Natural killer cell (primary cell): ENCODE measurements at regions not wholly inside any gene's neighbourhood (a gene's known extent, or its start where the extent isn't known, plus 50 kb on each side); places are given as distances from the start of the nearest gene placed in this dataset.
A peak's percentile ranks its signal among the peaks of the same experiment; 100 is the strongest.

ENCODE experiments used
- ATAC-seq, 3 donors: fragments of 150-1000 bp in 2 of 3; fragments of 200-7000 bp in 1 of 3; cut with Tn5 transposase; 1 replicate in 1 of 3; 2 replicates in 2 of 3; pipeline ENCODE4 v1.10.0; 2021; ENCODE audit warnings: mild to moderate bottlenecking in 2 of 3, moderate library complexity in 2 of 3
- DNase-seq, 2 donors: peaks; one replicate each; pipeline versions ENCODE4 v3.0.0 to v3.0.0-alpha.2; 2013 to 2021; ENCODE audit warnings: mixed read lengths in 1 of 2
- H3K27ac ChIP-seq: one replicate; pipeline ENCODE4 v1.5.1; 2013; ENCODE audit warnings: mild to moderate bottlenecking, low read length
- H3K27me3 ChIP-seq: one replicate; pipeline ENCODE4 v1.6.1; 2013; ENCODE audit warnings: low read length; ENCODE audit not compliant: control insufficient read depth, insufficient read depth
- H3K36me3 ChIP-seq: one replicate; pipeline ENCODE4 v1.6.1; 2013; ENCODE audit warnings: low read length; ENCODE audit not compliant: control insufficient read depth, insufficient read depth
- H3K4me1 ChIP-seq: one replicate; pipeline ENCODE4 v1.6.1; 2013; ENCODE audit warnings: low read length; ENCODE audit not compliant: control insufficient read depth, insufficient read depth
- H3K4me3 ChIP-seq: one replicate; pipeline ENCODE4 v1.5.1; 2013; ENCODE audit warnings: low read length
- H3K9me3 ChIP-seq: one replicate; pipeline ENCODE4 v1.6.1; 2013; ENCODE audit warnings: low read length; ENCODE audit not compliant: control insufficient read depth, insufficient read depth
- H3K27ac Mint-ChIP-seq, 2 donors: one replicate each; pipeline ENCODE4 v1.8.0; 2022; ENCODE audit warnings: mild to moderate bottlenecking in 2 of 2, mixed read lengths in 2 of 2, moderate library complexity in 1 of 2
- H3K27me3 Mint-ChIP-seq, 2 donors: one replicate each; pipeline ENCODE4 v1.8.0; 2022; ENCODE audit warnings: low read depth in 2 of 2, mixed read lengths in 2 of 2
- H3K36me3 Mint-ChIP-seq: one replicate; pipeline ENCODE4 v1.8.0; 2022; ENCODE audit warnings: mixed read lengths
- H3K4me1 Mint-ChIP-seq, 2 donors: one replicate each; pipeline ENCODE4 v1.8.0; 2022; ENCODE audit warnings: mixed read lengths in 2 of 2
- H3K4me3 Mint-ChIP-seq: one replicate; pipeline ENCODE4 v1.8.0; 2022; ENCODE audit warnings: mild to moderate bottlenecking, moderate library complexity, mixed read lengths
- H3K9me3 Mint-ChIP-seq, 2 donors: one replicate each; pipeline ENCODE4 v1.8.0; 2022; ENCODE audit warnings: mixed read lengths in 2 of 2
- WGBS: methylation state at CpG from one replicate; pipeline ENCODE4 v1.1.7; 2013; ENCODE audit warnings: missing lambda C conversion rate; ENCODE audit not compliant: insufficient coverage; 5-methylcytosine and 5-hydroxymethylcytosine counted together
- intact Hi-C: fragments of 100-400 bp; cut with micrococcal nuclease; formaldehyde crosslinking; loops from one replicate; pipeline ENCODE4 v1.14.2; 2022
- TF ChIP-seq, protein P1 (sequence below): fragments of 200-600 bp; IDR thresholded peaks from one replicate; pipeline ENCODE4 v1.8.0; 2022; ENCODE audit warnings: antibody characterized with exemption

- no peak for DNase-seq
- WGBS, result 94% methylated on average over 8 of the region's 8 CpGs
Observed at GRCh38 chr6:33925936-33926335, 122.1 kb upstream of the MLN start.

DNA sequence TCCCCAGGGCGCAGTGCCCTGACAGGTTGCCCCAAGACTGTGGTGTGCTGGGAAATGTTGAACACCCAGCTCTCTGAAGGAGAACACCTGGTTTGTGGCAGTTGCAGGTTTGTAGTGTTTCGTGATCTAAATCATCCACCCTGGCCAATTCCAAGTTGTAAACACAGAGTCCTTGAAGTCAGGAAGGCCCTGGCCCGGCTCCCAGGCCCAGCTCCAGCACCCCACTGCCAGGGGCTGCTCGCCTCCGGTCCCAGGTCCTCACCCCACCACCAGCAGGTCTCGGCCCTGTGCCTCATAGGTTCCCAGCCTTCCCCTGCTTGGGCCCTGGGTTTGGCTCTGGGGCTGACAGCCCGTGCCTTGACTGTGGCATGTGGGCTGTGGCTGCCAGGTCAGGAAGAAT lies 121.4 kb upstream of the MLN start:
- intact Hi-C loops, result no loop called here
- 91% methylated on average over 7 of the region's 7 CpGs for WGBS
- peaks cover 8% of the 10 kb centered on the region for H3K4me1 ChIP-seq
- no peak for ATAC-seq
- H3K9me3 Mint-ChIP-seq, result no peaks in the 10 kb centered on the region
- no peaks in the 10 kb centered on the region for H3K9me3 ChIP-seq
- no peak overlapping the region for H3K4me3 ChIP-seq
- H3K27ac ChIP-seq, result no peak overlapping the region
- no peaks in the 10 kb centered on the region for H3K36me3 ChIP-seq
- H3K27me3 ChIP-seq, result peaks cover 4% of the 10 kb centered on the region
- no peak for DNase-seq
- H3K27me3 Mint-ChIP-seq, result peaks cover 18 to 20% of the 10 kb centered on the region in 2 donors
- H3K36me3 Mint-ChIP-seq, result no peaks in the 10 kb centered on the region
- H3K4me1 Mint-ChIP-seq, result peaks cover 0 to 19% of the 10 kb centered on the region in 2 donors
- H3K4me3 Mint-ChIP-seq, result no peak overlapping the region
- H3K27ac Mint-ChIP-seq, result no peak overlapping the region
- TF ChIP-seq, protein P1, sequence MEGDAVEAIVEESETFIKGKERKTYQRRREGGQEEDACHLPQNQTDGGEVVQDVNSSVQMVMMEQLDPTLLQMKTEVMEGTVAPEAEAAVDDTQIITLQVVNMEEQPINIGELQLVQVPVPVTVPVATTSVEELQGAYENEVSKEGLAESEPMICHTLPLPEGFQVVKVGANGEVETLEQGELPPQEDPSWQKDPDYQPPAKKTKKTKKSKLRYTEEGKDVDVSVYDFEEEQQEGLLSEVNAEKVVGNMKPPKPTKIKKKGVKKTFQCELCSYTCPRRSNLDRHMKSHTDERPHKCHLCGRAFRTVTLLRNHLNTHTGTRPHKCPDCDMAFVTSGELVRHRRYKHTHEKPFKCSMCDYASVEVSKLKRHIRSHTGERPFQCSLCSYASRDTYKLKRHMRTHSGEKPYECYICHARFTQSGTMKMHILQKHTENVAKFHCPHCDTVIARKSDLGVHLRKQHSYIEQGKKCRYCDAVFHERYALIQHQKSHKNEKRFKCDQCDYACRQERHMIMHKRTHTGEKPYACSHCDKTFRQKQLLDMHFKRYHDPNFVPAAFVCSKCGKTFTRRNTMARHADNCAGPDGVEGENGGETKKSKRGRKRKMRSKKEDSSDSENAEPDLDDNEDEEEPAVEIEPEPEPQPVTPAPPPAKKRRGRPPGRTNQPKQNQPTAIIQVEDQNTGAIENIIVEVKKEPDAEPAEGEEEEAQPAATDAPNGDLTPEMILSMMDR, result no peak

More at GRCh38 chr6:33925936-33926335, 122.1 kb upstream of the MLN start:
- no peaks in the 10 kb centered on the region for H3K9me3 Mint-ChIP-seq
- intact Hi-C loops, result no loop called here
- no peak overlapping the region for H3K4me3 Mint-ChIP-seq
- Histone ChIP-seq H3K27ac (no peak overlapping the region), H3K4me3 (no peak overlapping the region), H3K9me3 (no peaks in the 10 kb centered on the region), H3K4me1 (peaks cover 8% of the 10 kb centered on the region), H3K36me3 (no peaks in the 10 kb centered on the region), H3K27me3 (peaks cover 4% of the 10 kb centered on the region)
- peaks cover 21 to 22% of the 10 kb centered on the region in 2 donors for H3K27me3 Mint-ChIP-seq
- H3K27ac Mint-ChIP-seq, result no peak overlapping the region
- H3K36me3 Mint-ChIP-seq, result no peaks in the 10 kb centered on the region
- TF ChIP-seq, protein P1, result no peak
- peaks cover 0 to 19% of the 10 kb centered on the region in 2 donors for H3K4me1 Mint-ChIP-seq
- ATAC-seq, result no peak

DNA sequence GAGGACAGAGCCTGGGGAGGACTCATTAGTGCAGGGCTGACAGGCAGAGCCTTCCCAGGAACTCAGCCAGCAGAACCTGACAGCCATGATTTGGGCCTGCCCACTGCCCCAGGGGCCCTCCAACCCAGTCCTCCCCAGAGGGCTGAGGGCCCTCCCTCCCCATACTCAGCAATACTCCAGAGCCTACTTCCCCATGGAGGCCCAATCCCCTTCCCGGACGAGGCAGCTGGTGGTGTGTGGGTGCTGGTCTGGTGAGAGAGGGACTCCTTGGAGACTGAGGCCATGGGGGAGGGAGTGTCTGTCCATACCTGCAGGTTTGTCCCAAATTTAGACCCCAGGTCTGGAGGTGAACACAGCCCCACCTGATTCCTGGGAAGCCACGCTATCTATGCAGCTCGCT lies 120.9 kb upstream of the MLN start:
- Histone ChIP-seq H3K27ac (no peak overlapping the region), H3K9me3 (no peaks in the 10 kb centered on the region), H3K4me1 (peaks cover 8% of the 10 kb centered on the region), H3K4me3 (no peak overlapping the region), H3K27me3 (peaks cover 4% of the 10 kb centered on the region), H3K36me3 (no peaks in the 10 kb centered on the region)
- Mint-ChIP-seq H3K27me3 (peaks cover 17 to 19% of the 10 kb centered on the region in 2 donors), H3K9me3 (no peaks in the 10 kb centered on the region), H3K27ac (no peak overlapping the region), H3K4me3 (no peak overlapping the region), H3K36me3 (no peaks in the 10 kb centered on the region), H3K4me1 (peaks cover 0 to 19% of the 10 kb centered on the region in 2 donors)
- DNase-seq (no peak), ATAC-seq (no peak)
- 83% methylated on average over 4 of the region's 4 CpGs for WGBS
- intact Hi-C loops, result no loop called here
- TF ChIP-seq, protein P1, result no peak

DNA sequence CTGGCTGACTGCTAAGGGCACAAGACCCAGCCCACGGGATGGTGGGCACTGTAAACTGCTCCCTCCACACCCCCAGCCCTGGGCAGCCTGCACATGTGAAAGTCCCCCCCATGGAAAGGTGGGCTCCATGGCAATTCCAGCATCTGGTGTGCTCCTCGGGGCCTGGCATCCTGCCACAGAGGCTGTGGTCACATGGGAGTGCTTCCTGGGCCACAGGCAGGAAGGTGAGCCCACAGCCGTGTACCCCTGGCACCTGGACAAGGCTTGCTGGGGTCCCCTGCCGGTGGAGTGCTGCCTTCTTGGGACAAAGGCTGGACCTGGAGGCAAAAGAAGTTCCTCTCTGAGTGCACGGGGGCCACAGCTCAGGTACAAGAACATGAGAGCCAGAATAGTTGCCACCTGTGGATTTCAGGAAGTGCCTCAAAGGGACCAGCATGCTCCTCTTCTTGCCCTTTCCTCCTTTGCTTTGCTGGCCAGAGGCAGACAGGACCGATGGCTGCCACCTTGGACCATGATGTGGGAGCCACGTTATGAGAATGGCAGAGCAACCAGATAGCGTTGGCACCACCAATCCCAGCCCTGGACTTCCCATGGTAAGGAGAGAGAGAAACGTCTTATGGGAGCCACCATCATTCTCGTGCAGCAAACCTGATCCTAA lies 120.2 kb upstream of the MLN start:
- Histone ChIP-seq H3K9me3 (no peaks in the 10 kb centered on the region), H3K4me1 (peaks cover 8% of the 10 kb centered on the region), H3K36me3 (no peaks in the 10 kb centered on the region), H3K4me3 (no peak overlapping the region), H3K27me3 (peaks cover 4% of the 10 kb centered on the region), H3K27ac (no peak overlapping the region)
- no peak overlapping the region for H3K4me3 Mint-ChIP-seq
- no peaks in the 10 kb centered on the region for H3K9me3 Mint-ChIP-seq
- no peaks in the 10 kb centered on the region for H3K36me3 Mint-ChIP-seq
- H3K4me1 Mint-ChIP-seq, result peaks cover 0 to 19% of the 10 kb centered on the region in 2 donors
- 42% methylated on average over 8 of the region's 10 CpGs for WGBS
- TF ChIP-seq, protein P1, result no peak
- DNase-seq, result peak in 1 of 2 donors; percentile 47
- intact Hi-C loops, result no loop called here
- no peak for ATAC-seq
- H3K27me3 Mint-ChIP-seq, result peaks cover 22 to 23% of the 10 kb centered on the region in 2 donors
- H3K27ac Mint-ChIP-seq, result no peak overlapping the region
